K562 (cell line): ENCODE measurements at regions not wholly inside any gene's neighbourhood (a gene's known extent, or its start where the extent isn't known, plus 50 kb on each side); places are given as distances from the start of the nearest gene placed in this dataset.

Experiments
- AFF4 ChIP-seq: sonication (generic); formaldehyde crosslinking; IDR thresholded peaks from 2 replicates; pipeline ENCODE4 v1.8.0; 2023; ENCODE audit warnings: mild to moderate bottlenecking, missing genetic modification reagents
- BACH1 ChIP-seq: fragments of 200-800 bp; sonication (Bioruptor generic); IDR thresholded peaks from 2 replicates; pipeline ENCODE4 v1.6.1; 2016; ENCODE audit warnings: missing genetic modification characterization, missing compliant biosample characterization
- MAX ChIP-seq: sonication (generic); formaldehyde crosslinking; IDR thresholded peaks from 2 replicates; pipeline ENCODE4 v1.9.0; 2022; ENCODE audit warnings: mild to moderate bottlenecking, missing genetic modification reagents
- NR2C2 ChIP-seq, 2 experiments: fragments of 200-800 bp in 1 of 2; sonication (Bioruptor generic) in 1 of 2; sonication (generic) in 1 of 2; formaldehyde crosslinking in 1 of 2; IDR thresholded peaks; 2 replicates each; pipeline versions ENCODE4 v1.6.1 to v1.8.0; 2016 to 2022; ENCODE audit warnings: mild to moderate bottlenecking in 1 of 2, missing compliant biosample characterization in 1 of 2, missing genetic modification characterization in 1 of 2, missing genetic modification reagents in 1 of 2
- POLR2A ChIP-seq: fragments of 450-650 bp; conservative IDR thresholded peaks from 2 replicates; pipeline ENCODE4 v1.6.1; 2016
- POLR2AphosphoS5 ChIP-seq: IDR thresholded peaks from 2 replicates; pipeline ENCODE4 v1.6.1; 2011; ENCODE audit warnings: mild to moderate bottlenecking, low read depth, low read length, moderate library complexity; ENCODE audit not compliant: control insufficient read depth, insufficient read depth
- SRSF1 ChIP-seq: fragments of 200-400 bp; formaldehyde crosslinking; IDR thresholded peaks from 2 replicates; pipeline ENCODE4 v1.6.1; 2017; ENCODE audit warnings: mild to moderate bottlenecking, low read depth, low read length, moderate library complexity
- TF ChIP-seq, protein P1 (sequence below): sonication (generic); formaldehyde crosslinking; IDR thresholded peaks from 2 replicates; pipeline ENCODE4 v1.8.0; 2022; ENCODE audit warnings: mild to moderate bottlenecking, missing genetic modification reagents, borderline replicate concordance

DNA sequence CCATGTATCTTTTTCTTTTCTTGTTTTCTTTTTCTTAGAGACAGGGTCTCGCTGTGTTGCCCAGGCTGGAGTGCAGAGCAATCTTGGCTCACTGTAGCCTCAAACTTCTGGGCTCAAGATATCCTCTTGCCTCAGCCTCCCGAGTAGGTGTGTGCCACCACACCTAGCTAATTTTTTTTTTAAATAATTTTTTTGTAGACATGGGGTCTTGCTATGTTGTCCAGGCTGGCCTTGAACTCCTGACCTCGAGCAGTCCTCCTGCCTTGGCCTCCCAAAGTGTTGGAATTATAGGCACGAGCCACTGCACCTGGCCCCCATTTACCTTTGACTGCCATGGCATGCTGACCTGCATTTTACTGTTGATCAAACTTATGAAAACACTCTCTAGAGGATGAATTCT lies 198.6 kb downstream of the SOX4 start:
- TF ChIP-seq POLR2AphosphoS5 (no peak), POLR2A (no peak), AFF4 (CRISPR knock-in tag) (no peak), SRSF1 (no peak), MAX (no peak), BACH1 (tag) (no peak), NR2C2 (CRISPR knock-in tag; IDR thresholded peaks at IDR 0.05) (no peak), NR2C2 (tag; IDR thresholded peaks at IDR 0.05) (no peak)
- TF ChIP-seq, protein P1, sequence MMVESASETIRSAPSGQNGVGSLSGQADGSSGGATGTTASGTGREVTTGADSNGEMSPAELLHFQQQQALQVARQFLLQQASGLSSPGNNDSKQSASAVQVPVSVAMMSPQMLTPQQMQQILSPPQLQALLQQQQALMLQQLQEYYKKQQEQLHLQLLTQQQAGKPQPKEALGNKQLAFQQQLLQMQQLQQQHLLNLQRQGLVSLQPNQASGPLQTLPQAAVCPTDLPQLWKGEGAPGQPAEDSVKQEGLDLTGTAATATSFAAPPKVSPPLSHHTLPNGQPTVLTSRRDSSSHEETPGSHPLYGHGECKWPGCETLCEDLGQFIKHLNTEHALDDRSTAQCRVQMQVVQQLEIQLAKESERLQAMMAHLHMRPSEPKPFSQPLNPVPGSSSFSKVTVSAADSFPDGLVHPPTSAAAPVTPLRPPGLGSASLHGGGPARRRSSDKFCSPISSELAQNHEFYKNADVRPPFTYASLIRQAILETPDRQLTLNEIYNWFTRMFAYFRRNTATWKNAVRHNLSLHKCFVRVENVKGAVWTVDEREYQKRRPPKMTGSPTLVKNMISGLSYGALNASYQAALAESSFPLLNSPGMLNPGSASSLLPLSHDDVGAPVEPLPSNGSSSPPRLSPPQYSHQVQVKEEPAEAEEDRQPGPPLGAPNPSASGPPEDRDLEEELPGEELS (CRISPR knock-in tag) = no peak
